ACC112 (cell line): ENCODE measurements at regions not wholly inside any gene's neighbourhood (a gene's known extent, or its start where the extent isn't known, plus 50 kb on each side); places are given as distances from the start of the nearest gene placed in this dataset.

Source experiments
- H2AFZ ChIP-seq: fragments of 200-600 bp; sonication (generic); one replicate; pipeline ENCODE4 v1.6.0; 2017; ENCODE audit warnings: antibody characterized with exemption, low read length; ENCODE audit not compliant: unreplicated experiment
- H3K27ac ChIP-seq: fragments of 200-600 bp; sonication (generic); 2 replicates; pipeline ENCODE4 v1.5.1; 2014; ENCODE audit warnings: low read depth, mild to moderate bottlenecking, antibody characterized with exemption, low read length, moderate library complexity
- H3K27me3 ChIP-seq: fragments of 200-600 bp; sonication (generic); 2 replicates; pipeline ENCODE4 v1.6.1; 2014; ENCODE audit warnings: mild to moderate bottlenecking, antibody characterized with exemption, low read length, moderate library complexity, mixed read lengths; ENCODE audit not compliant: insufficient read depth
- H3K36me3 ChIP-seq: fragments of 200-600 bp; sonication (generic); 2 replicates; pipeline ENCODE4 v1.6.1; 2016; ENCODE audit warnings: mild to moderate bottlenecking, antibody characterized with exemption, low read length, moderate library complexity, mixed read lengths; ENCODE audit not compliant: insufficient read depth
- H3K4me1 ChIP-seq: fragments of 200-600 bp; sonication (generic); one replicate; pipeline ENCODE4 v1.6.1; 2016; ENCODE audit warnings: low read length, mixed read lengths; ENCODE audit not compliant: insufficient read depth, unreplicated experiment, control insufficient read depth
- H3K4me3 ChIP-seq: fragments of 200-600 bp; sonication (generic); 2 replicates; pipeline ENCODE4 v1.5.1; 2014; ENCODE audit warnings: mild to moderate bottlenecking, low read depth, low read length
- H3K79me2 ChIP-seq: fragments of 200-600 bp; sonication (generic); one replicate; pipeline ENCODE4 v1.6.0; 2016; ENCODE audit warnings: low read length; ENCODE audit not compliant: control insufficient read depth, unreplicated experiment, insufficient read depth

GRCh38 chr6:44778513-44778912 is 391.0 kb downstream of the CDC5L start:
- Histone ChIP-seq H3K4me1 (no peaks in the 10 kb centered on the region), H2AFZ (no peak overlapping the region), H3K27me3 (peaks cover 24% of the 10 kb centered on the region; the same call in 1 of the 2 replicates), H3K36me3 (no peaks in the 10 kb centered on the region), H3K79me2 (no peaks in the 10 kb centered on the region), H3K4me3 (no peak overlapping the region), H3K27ac (no peak overlapping the region)
